ENCODE measurements at regions not wholly inside any gene's neighbourhood (a gene's known extent, or its start where the extent isn't known, plus 50 kb on each side); places are given as distances from the start of the nearest gene placed in this dataset.

- H3K4me3 Mint-ChIP-seq = no peak overlapping the region
- no peak overlapping the region for H3K27ac Mint-ChIP-seq
- no peaks in the 10 kb centered on the region for H3K36me3 Mint-ChIP-seq
- H3K27me3 Mint-ChIP-seq = no peaks in the 10 kb centered on the region
- peaks cover 2% of the 10 kb centered on the region for H3K9me3 Mint-ChIP-seq
- no peak for DNase-seq
- no peaks in the 10 kb centered on the region for H3K4me1 Mint-ChIP-seq
Observed at GRCh38 chr4:32745351-32745750, 2025.2 kb downstream of the PCDH7 start.

- Mint-ChIP-seq H3K4me1 (no peaks in the 10 kb centered on the region), H3K9me3 (peaks cover 2% of the 10 kb centered on the region), H3K36me3 (no peaks in the 10 kb centered on the region), H3K27ac (no peak overlapping the region), H3K4me3 (no peak overlapping the region), H3K27me3 (no peaks in the 10 kb centered on the region)
- no peak for DNase-seq
Observed at GRCh38 chr4:32748061-32748460, 2027.9 kb downstream of the PCDH7 start.

- Mint-ChIP-seq H3K27ac (no peak overlapping the region), H3K4me3 (no peak overlapping the region), H3K4me1 (no peaks in the 10 kb centered on the region), H3K36me3 (no peaks in the 10 kb centered on the region), H3K9me3 (peaks cover 2% of the 10 kb centered on the region), H3K27me3 (no peaks in the 10 kb centered on the region)
- no peak for DNase-seq
Observed at GRCh38 chr4:32748498-32748897, 2028.3 kb downstream of the PCDH7 start.

GRCh38 chr4:32752962-32753361, 2032.8 kb downstream of the PCDH7 start:
- H3K27ac Mint-ChIP-seq = no peak overlapping the region
- no peaks in the 10 kb centered on the region for H3K36me3 Mint-ChIP-seq
- H3K4me3 Mint-ChIP-seq = no peak overlapping the region
- peaks cover 1% of the 10 kb centered on the region for H3K9me3 Mint-ChIP-seq
- no peaks in the 10 kb centered on the region for H3K27me3 Mint-ChIP-seq
- DNase-seq = no peak
- no peaks in the 10 kb centered on the region for H3K4me1 Mint-ChIP-seq

GRCh38 chr4:32768664-32769389, 2048.7 kb downstream of the PCDH7 start:
- no peaks in the 10 kb centered on the region for H3K27me3 Mint-ChIP-seq
- no peak overlapping the region for H3K4me3 Mint-ChIP-seq
- no peak overlapping the region for H3K27ac Mint-ChIP-seq
- no peak for DNase-seq
- peaks cover 4% of the 10 kb centered on the region for H3K9me3 Mint-ChIP-seq
- no peaks in the 10 kb centered on the region for H3K4me1 Mint-ChIP-seq
- no peaks in the 10 kb centered on the region for H3K36me3 Mint-ChIP-seq

GRCh38 chr4:32771491-32771890, 2051.3 kb downstream of the PCDH7 start:
- no peak overlapping the region for H3K4me3 Mint-ChIP-seq

GRCh38 chr4:32775049-32775448, 2054.9 kb downstream of the PCDH7 start:
- no peak overlapping the region for H3K27ac Mint-ChIP-seq
- no peaks in the 10 kb centered on the region for H3K36me3 Mint-ChIP-seq
- H3K4me1 Mint-ChIP-seq = no peaks in the 10 kb centered on the region
- peaks cover 7% of the 10 kb centered on the region for H3K9me3 Mint-ChIP-seq
- no peak for DNase-seq
- H3K27me3 Mint-ChIP-seq = no peaks in the 10 kb centered on the region
- no peak overlapping the region for H3K4me3 Mint-ChIP-seq

More at GRCh38 chr4:32771491-32771890, 2051.3 kb downstream of the PCDH7 start:
- Mint-ChIP-seq H3K36me3 (no peaks in the 10 kb centered on the region), H3K9me3 (peaks cover 2% of the 10 kb centered on the region), H3K4me1 (no peaks in the 10 kb centered on the region), H3K27me3 (no peaks in the 10 kb centered on the region), H3K27ac (no peak overlapping the region)
- DNase-seq = no peak

- no peaks in the 10 kb centered on the region for H3K4me1 Mint-ChIP-seq
- no peak overlapping the region for H3K27ac Mint-ChIP-seq
- H3K9me3 Mint-ChIP-seq = peaks cover 9% of the 10 kb centered on the region
- H3K36me3 Mint-ChIP-seq = no peaks in the 10 kb centered on the region
- DNase-seq = no peak
- no peaks in the 10 kb centered on the region for H3K27me3 Mint-ChIP-seq
- no peak overlapping the region for H3K4me3 Mint-ChIP-seq
Observed at GRCh38 chr4:32776435-32777203, 2056.4 kb downstream of the PCDH7 start.

GRCh38 chr4:32778025-32778424, 2057.9 kb downstream of the PCDH7 start:
- H3K4me1 Mint-ChIP-seq = no peaks in the 10 kb centered on the region
- H3K27me3 Mint-ChIP-seq = no peaks in the 10 kb centered on the region
- no peak overlapping the region for H3K4me3 Mint-ChIP-seq
- no peak for DNase-seq
- H3K36me3 Mint-ChIP-seq = no peaks in the 10 kb centered on the region
- H3K27ac Mint-ChIP-seq = no peak overlapping the region
- peaks cover 10% of the 10 kb centered on the region for H3K9me3 Mint-ChIP-seq

- H3K27me3 Mint-ChIP-seq = no peaks in the 10 kb centered on the region
- H3K36me3 Mint-ChIP-seq = no peaks in the 10 kb centered on the region
- DNase-seq = no peak
- H3K4me1 Mint-ChIP-seq = no peaks in the 10 kb centered on the region
- no peak overlapping the region for H3K27ac Mint-ChIP-seq
- no peak overlapping the region for H3K4me3 Mint-ChIP-seq
- peaks cover 8% of the 10 kb centered on the region for H3K9me3 Mint-ChIP-seq
Observed at GRCh38 chr4:32778938-32779337, 2058.8 kb downstream of the PCDH7 start.

GRCh38 chr4:32789026-32789608, 2068.9 kb downstream of the PCDH7 start:
- H3K27me3 Mint-ChIP-seq = no peaks in the 10 kb centered on the region
- DNase-seq = no peak
- H3K4me1 Mint-ChIP-seq = no peaks in the 10 kb centered on the region
- no peak overlapping the region for H3K27ac Mint-ChIP-seq
- H3K9me3 Mint-ChIP-seq = peaks cover 2% of the 10 kb centered on the region
- no peak overlapping the region for H3K4me3 Mint-ChIP-seq
- H3K36me3 Mint-ChIP-seq = no peaks in the 10 kb centered on the region

- H3K4me3 Mint-ChIP-seq = no peak overlapping the region
- no peak overlapping the region for H3K27ac Mint-ChIP-seq
- no peaks in the 10 kb centered on the region for H3K4me1 Mint-ChIP-seq
- H3K27me3 Mint-ChIP-seq = no peaks in the 10 kb centered on the region
- H3K9me3 Mint-ChIP-seq = peaks cover 2% of the 10 kb centered on the region
- DNase-seq = no peak
- H3K36me3 Mint-ChIP-seq = no peaks in the 10 kb centered on the region
Observed at GRCh38 chr4:32790803-32791202, 2070.6 kb downstream of the PCDH7 start.

- Mint-ChIP-seq H3K27me3 (no peaks in the 10 kb centered on the region), H3K4me1 (no peaks in the 10 kb centered on the region), H3K27ac (no peak overlapping the region), H3K4me3 (no peak overlapping the region), H3K9me3 (no peaks in the 10 kb centered on the region), H3K36me3 (no peaks in the 10 kb centered on the region)
- DNase-seq = no peak
Observed at GRCh38 chr4:32798471-32799159, 2078.4 kb downstream of the PCDH7 start.

GRCh38 chr4:32824336-32824735, 2104.2 kb downstream of the PCDH7 start:
- Mint-ChIP-seq H3K4me1 (no peaks in the 10 kb centered on the region), H3K36me3 (no peaks in the 10 kb centered on the region), H3K9me3 (peaks cover 5% of the 10 kb centered on the region), H3K4me3 (no peak overlapping the region), H3K27ac (no peak overlapping the region), H3K27me3 (no peaks in the 10 kb centered on the region)
- DNase-seq = no peak

GRCh38 chr4:32826169-32826568, 2106.0 kb downstream of the PCDH7 start:
- Mint-ChIP-seq H3K36me3 (no peaks in the 10 kb centered on the region), H3K27ac (no peak overlapping the region), H3K4me3 (no peak overlapping the region), H3K4me1 (no peaks in the 10 kb centered on the region), H3K9me3 (peaks cover 8% of the 10 kb centered on the region), H3K27me3 (no peaks in the 10 kb centered on the region)
- no peak for DNase-seq
